K562 (cell line): ENCODE measurements at regions not wholly inside any gene's neighbourhood (a gene's known extent, or its start where the extent isn't known, plus 50 kb on each side); places are given as distances from the start of the nearest gene placed in this dataset.

Experiments
- ATAC-seq: fragments of 200-7000 bp; cut with Tn5 transposase; 3 replicates; pipeline ENCODE4 v1.9.1; 2020; ENCODE audit warnings: moderate library complexity
- BruUV-seq: library from RNA; stranded (reverse); fragments of 400-500 nt; replicated peaks from 2 replicates; lab custom pipeline; 2021; lab: Mats Ljungman, UMichigan
- CTCF ChIA-PET: fragments of 300-600 bp; formaldehyde crosslinking; extraction: SDS; loops from one replicate; lab custom pipeline; 2021; ENCODE audit warnings: low intra/inter-chr PET ratio; lab: Yijun Ruan, JAX
- POLR2A ChIA-PET: fragments of 300-600, 350-650 bp; sonication (Branson Sonifier 250); formaldehyde crosslinking; extraction: SDS; loops from one replicate; lab custom pipeline; 2021; ENCODE audit warnings: antibody characterized with exemption, inconsistent platforms; lab: Yijun Ruan, JAX
- DNase-seq, 4 experiments: peaks; one replicate each; pipeline versions ENCODE4 v3.0.0 to v3.0.0-alpha.2; 2011 to 2018; ENCODE audit warnings: low spot score in 3 of 4, mixed read lengths in 3 of 4; ENCODE audit errors: extremely low read depth in 1 of 4
- FAIRE-seq: peaks from 2 replicates; lab custom pipeline; 2011; peaks lifted over from hg19 to GRCh38; lab: Jason Lieb, UNC
- H2AFZ ChIP-seq: 2 replicates; pipeline ENCODE4 v1.6.0; 2011; ENCODE audit warnings: low read depth, low read length, control low read depth, inconsistent platforms
- H3K27ac ChIP-seq: fragments of 200-600 bp; 3 replicates; pipeline ENCODE4 v1.8.0; 2011; ENCODE audit warnings: low read depth, mild to moderate bottlenecking, control low read depth, inconsistent platforms, low read length, moderate library complexity, mixed read lengths; ENCODE audit errors: extremely low read depth
- H3K27me3 ChIP-seq, 2 experiments: fragments of 300-600 bp in 1 of 2; 2 replicates in 1 of 2; 3 replicates in 1 of 2; pipeline versions ENCODE4 v1.6.0 to v1.8.0; 2011; ENCODE audit warnings: inconsistent platforms in 2 of 2, low read length in 2 of 2, mild to moderate bottlenecking in 1 of 2, mixed read lengths in 1 of 2, moderate library complexity in 1 of 2; ENCODE audit not compliant: control insufficient read depth in 2 of 2, insufficient read depth in 2 of 2
- H3K36me3 ChIP-seq: fragments of 300-600 bp; 3 replicates; pipeline ENCODE4 v1.8.0; 2011; ENCODE audit warnings: mild to moderate bottlenecking, low read length, inconsistent platforms; ENCODE audit not compliant: control insufficient read depth, insufficient read depth
- H3K4me1 ChIP-seq, 2 experiments: fragments of 200-600 bp in 1 of 2; replicated peaks in 1 of 2; 2 replicates in 1 of 2; 3 replicates in 1 of 2; pipeline versions ENCODE4 v1.5.1 to v1.8.0; 2011; ENCODE audit warnings: inconsistent platforms in 2 of 2, low read length in 2 of 2, mild to moderate bottlenecking in 1 of 2, mixed read lengths in 1 of 2, moderate library complexity in 1 of 2; ENCODE audit not compliant: control insufficient read depth in 2 of 2, insufficient read depth in 2 of 2
- H3K4me2 ChIP-seq: 2 replicates; pipeline ENCODE4 v1.6.1; 2011; ENCODE audit warnings: low read length, control low read depth, inconsistent platforms, mixed read lengths; ENCODE audit not compliant: insufficient read depth
- H3K4me3 ChIP-seq: fragments of 200-600 bp; sonication (generic), shearing (Covaris generic); 2 replicates; pipeline ENCODE4 v1.5.1; 2016; ENCODE audit warnings: control low read depth, inconsistent platforms
- H3K79me2 ChIP-seq: fragments of 200-600 bp; 3 replicates; pipeline ENCODE4 v1.8.0; 2011; ENCODE audit warnings: low read length, inconsistent platforms; ENCODE audit not compliant: control insufficient read depth, insufficient read depth
- H3K9ac ChIP-seq, 2 experiments: 2 replicates each; pipeline versions ENCODE4 v1.6.0 to v1.6.1; 2011; ENCODE audit warnings: low read depth in 2 of 2, low read length in 2 of 2, control low read depth in 1 of 2, inconsistent platforms in 1 of 2, mild to moderate bottlenecking in 1 of 2, mixed read lengths in 1 of 2; ENCODE audit not compliant: insufficient read depth in 1 of 2
- H3K9me1 ChIP-seq: one replicate; pipeline ENCODE4 v1.6.0; 2011; ENCODE audit warnings: inconsistent platforms, mild to moderate bottlenecking, low read length, moderate library complexity; ENCODE audit not compliant: control insufficient read depth, insufficient read depth
- H3K9me3 ChIP-seq: replicated peaks from 2 replicates; pipeline ENCODE4 v1.5.1; 2011; ENCODE audit warnings: low read depth, low read length, inconsistent platforms; ENCODE audit not compliant: control insufficient read depth, insufficient read depth
- H4K20me1 ChIP-seq: replicated peaks from 2 replicates; pipeline ENCODE4 v1.6.1; 2011; ENCODE audit warnings: low read length, inconsistent platforms, mixed read lengths; ENCODE audit not compliant: control insufficient read depth, insufficient read depth
- BRD4 ChIP-seq: fragments of 200-600 bp; sonication (generic); IDR thresholded peaks from 2 replicates; pipeline ENCODE4 v1.6.1; 2017; ENCODE audit warnings: inconsistent platforms
- WGBS: fragments of 100-300 bp; shearing (Covaris generic); methylation state at CpG from one replicate; pipeline ENCODE4 v1.1.6; 2016; ENCODE audit warnings: low coverage, mixed read lengths; ENCODE audit not compliant: insufficient coverage; ENCODE audit errors: missing lambda C conversion rate; 5-methylcytosine and 5-hydroxymethylcytosine counted together
- in situ Hi-C: fragments of 300-500 bp; cut with MboI; formaldehyde crosslinking; loops from 4 replicates; pipeline ENCODE4 v1.15.0; 2018; ENCODE audit warnings: inconsistent platforms, mixed read lengths
- intact Hi-C: fragments of 100-400 bp; cut with micrococcal nuclease; formaldehyde crosslinking; loops from 2 replicates; pipeline ENCODE4 v1.14.2; 2022
- TF ChIP-seq, protein P1 (sequence below): sonication (generic); formaldehyde crosslinking; IDR thresholded peaks from 2 replicates; pipeline ENCODE4 v1.8.0; 2023; ENCODE audit warnings: mild to moderate bottlenecking, missing genetic modification reagents

GRCh38 chr2:70368545-70368944 is 66.7 kb upstream of the FAM136A start:
- POLR2A ChIA-PET = no interaction called here
- H3K36me3 ChIP-seq = no peaks in the 10 kb centered on the region

More at GRCh38 chr2:70368545-70368944, 66.7 kb upstream of the FAM136A start:
- ATAC-seq (no peak), DNase-seq (no peak), FAIRE-seq (no peak)
- no TSS peak for BruUV-seq
- intact Hi-C loops (no loop called here), in situ Hi-C loops (no loop called here)
- peaks cover 10 to 26% of the 10 kb centered on the region in 2 experiments; a peak in 4 of 5 replicates for H3K27me3 ChIP-seq
- WGBS = 1% methylated on average over 4 of the region's 4 CpGs
- no peak overlapping the region for H3K4me3 ChIP-seq
- H4K20me1 ChIP-seq = no peaks in the 10 kb centered on the region
- no peak overlapping the region for H2AFZ ChIP-seq
- CTCF ChIA-PET = no interaction called here
- no peak overlapping the region for H3K4me2 ChIP-seq
- H3K79me2 ChIP-seq = no peaks in the 10 kb centered on the region
- H3K9me1 ChIP-seq = no peaks in the 10 kb centered on the region
- no peak overlapping the region for H3K9ac ChIP-seq
- no peaks in the 10 kb centered on the region for H3K9me3 ChIP-seq
- TF ChIP-seq, protein P1, sequence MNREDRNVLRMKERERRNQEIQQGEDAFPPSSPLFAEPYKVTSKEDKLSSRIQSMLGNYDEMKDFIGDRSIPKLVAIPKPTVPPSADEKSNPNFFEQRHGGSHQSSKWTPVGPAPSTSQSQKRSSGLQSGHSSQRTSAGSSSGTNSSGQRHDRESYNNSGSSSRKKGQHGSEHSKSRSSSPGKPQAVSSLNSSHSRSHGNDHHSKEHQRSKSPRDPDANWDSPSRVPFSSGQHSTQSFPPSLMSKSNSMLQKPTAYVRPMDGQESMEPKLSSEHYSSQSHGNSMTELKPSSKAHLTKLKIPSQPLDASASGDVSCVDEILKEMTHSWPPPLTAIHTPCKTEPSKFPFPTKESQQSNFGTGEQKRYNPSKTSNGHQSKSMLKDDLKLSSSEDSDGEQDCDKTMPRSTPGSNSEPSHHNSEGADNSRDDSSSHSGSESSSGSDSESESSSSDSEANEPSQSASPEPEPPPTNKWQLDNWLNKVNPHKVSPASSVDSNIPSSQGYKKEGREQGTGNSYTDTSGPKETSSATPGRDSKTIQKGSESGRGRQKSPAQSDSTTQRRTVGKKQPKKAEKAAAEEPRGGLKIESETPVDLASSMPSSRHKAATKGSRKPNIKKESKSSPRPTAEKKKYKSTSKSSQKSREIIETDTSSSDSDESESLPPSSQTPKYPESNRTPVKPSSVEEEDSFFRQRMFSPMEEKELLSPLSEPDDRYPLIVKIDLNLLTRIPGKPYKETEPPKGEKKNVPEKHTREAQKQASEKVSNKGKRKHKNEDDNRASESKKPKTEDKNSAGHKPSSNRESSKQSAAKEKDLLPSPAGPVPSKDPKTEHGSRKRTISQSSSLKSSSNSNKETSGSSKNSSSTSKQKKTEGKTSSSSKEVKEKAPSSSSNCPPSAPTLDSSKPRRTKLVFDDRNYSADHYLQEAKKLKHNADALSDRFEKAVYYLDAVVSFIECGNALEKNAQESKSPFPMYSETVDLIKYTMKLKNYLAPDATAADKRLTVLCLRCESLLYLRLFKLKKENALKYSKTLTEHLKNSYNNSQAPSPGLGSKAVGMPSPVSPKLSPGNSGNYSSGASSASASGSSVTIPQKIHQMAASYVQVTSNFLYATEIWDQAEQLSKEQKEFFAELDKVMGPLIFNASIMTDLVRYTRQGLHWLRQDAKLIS (CRISPR knock-in tag) = no peak
- TF ChIP-seq BRD4 = no peak
- H3K27ac ChIP-seq = no peak overlapping the region
- H3K4me1 ChIP-seq = no peaks in the 10 kb centered on the region; a peak in 1 of 5 replicates
